ENCODE measurements at regions not wholly inside any gene's neighbourhood (a gene's known extent, or its start where the extent isn't known, plus 50 kb on each side); places are given as distances from the start of the nearest gene placed in this dataset.

GRCh38 chr2:52238782-52239181 lies 1206.8 kb upstream of the NRXN1 start:
- no peak overlapping the region for H3K4me3 Mint-ChIP-seq

GRCh38 chr2:52222128-52222527 lies 1190.2 kb upstream of the NRXN1 start:
- Mint-ChIP-seq H3K4me3 (no peak overlapping the region), H3K4me1 (ENCODE audit: low read depth) (no peaks in the 10 kb centered on the region), H3K27me3 (ENCODE audit: low read depth) (no peaks in the 10 kb centered on the region), H3K9me3 (peaks cover 4% of the 10 kb centered on the region in 2 donors), H3K36me3 (ENCODE audit: insufficient read depth in 2 of 2) (no peaks in the 10 kb centered on the region), H3K27ac (no peak overlapping the region)
- ATAC-seq (replicated peaks in 1 of 2) (no peak), DNase-seq (no peak)

More at GRCh38 chr2:52238782-52239181, 1206.8 kb upstream of the NRXN1 start:
- Mint-ChIP-seq H3K27ac (no peak overlapping the region), H3K4me1 (ENCODE audit: low read depth) (no peaks in the 10 kb centered on the region), H3K27me3 (ENCODE audit: low read depth) (no peaks in the 10 kb centered on the region), H3K36me3 (ENCODE audit: insufficient read depth in 2 of 2) (no peaks in the 10 kb centered on the region), H3K9me3 (peaks cover 4% of the 10 kb centered on the region in 2 donors)
- ATAC-seq (replicated peaks in 1 of 2): no peak
- DNase-seq: no peak

DNA sequence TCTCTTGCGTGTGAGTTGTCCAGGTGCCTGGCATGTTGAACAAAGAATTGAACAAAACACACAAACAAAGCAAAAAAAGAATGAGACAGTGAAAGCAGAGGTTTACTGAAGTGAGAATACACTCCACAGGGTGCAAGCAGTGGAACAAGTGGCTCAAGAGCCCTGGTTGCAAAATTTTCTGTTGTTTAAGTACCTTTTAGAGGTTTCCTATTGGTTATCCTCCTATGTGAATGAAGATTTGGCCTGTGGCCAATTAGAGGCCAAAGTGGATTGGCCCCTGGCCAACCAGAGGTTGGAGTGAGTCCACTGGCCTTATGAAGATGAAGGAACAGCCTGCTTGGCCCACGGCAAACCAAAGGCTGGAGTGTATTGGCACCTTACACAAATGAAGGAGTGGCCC lies 1188.5 kb upstream of the NRXN1 start:
- Mint-ChIP-seq H3K4me3 (no peak overlapping the region), H3K27ac (no peak overlapping the region), H3K36me3 (ENCODE audit: insufficient read depth in 2 of 2) (no peaks in the 10 kb centered on the region), H3K9me3 (peaks cover 3 to 6% of the 10 kb centered on the region in 2 donors), H3K27me3 (ENCODE audit: low read depth) (no peaks in the 10 kb centered on the region), H3K4me1 (ENCODE audit: low read depth) (no peaks in the 10 kb centered on the region)
- DNase-seq (no peak), ATAC-seq (replicated peaks in 1 of 2) (no peak)

GRCh38 chr2:52210611-52211010 lies 1178.7 kb upstream of the NRXN1 start:
- H3K9me3 Mint-ChIP-seq: no peaks in the 10 kb centered on the region

GRCh38 chr2:52210161-52210560 lies 1178.2 kb upstream of the NRXN1 start:
- no peak overlapping the region for H3K4me3 Mint-ChIP-seq
- H3K36me3 Mint-ChIP-seq (ENCODE audit: insufficient read depth in 2 of 2): no peaks in the 10 kb centered on the region
- no peak overlapping the region for H3K27ac Mint-ChIP-seq
- no peaks in the 10 kb centered on the region for H3K4me1 Mint-ChIP-seq (ENCODE audit: low read depth)
- DNase-seq (no peak), ATAC-seq (replicated peaks in 1 of 2) (no peak)
- H3K9me3 Mint-ChIP-seq: no peaks in the 10 kb centered on the region
- H3K27me3 Mint-ChIP-seq (ENCODE audit: low read depth): no peaks in the 10 kb centered on the region

More at GRCh38 chr2:52210611-52211010, 1178.7 kb upstream of the NRXN1 start:
- no peaks in the 10 kb centered on the region for H3K4me1 Mint-ChIP-seq (ENCODE audit: low read depth)
- H3K27ac Mint-ChIP-seq: no peak overlapping the region
- DNase-seq (no peak), ATAC-seq (replicated peaks in 1 of 2) (no peak)
- no peaks in the 10 kb centered on the region for H3K27me3 Mint-ChIP-seq (ENCODE audit: low read depth)
- no peak overlapping the region for H3K4me3 Mint-ChIP-seq
- H3K36me3 Mint-ChIP-seq (ENCODE audit: insufficient read depth in 2 of 2): no peaks in the 10 kb centered on the region

DNA sequence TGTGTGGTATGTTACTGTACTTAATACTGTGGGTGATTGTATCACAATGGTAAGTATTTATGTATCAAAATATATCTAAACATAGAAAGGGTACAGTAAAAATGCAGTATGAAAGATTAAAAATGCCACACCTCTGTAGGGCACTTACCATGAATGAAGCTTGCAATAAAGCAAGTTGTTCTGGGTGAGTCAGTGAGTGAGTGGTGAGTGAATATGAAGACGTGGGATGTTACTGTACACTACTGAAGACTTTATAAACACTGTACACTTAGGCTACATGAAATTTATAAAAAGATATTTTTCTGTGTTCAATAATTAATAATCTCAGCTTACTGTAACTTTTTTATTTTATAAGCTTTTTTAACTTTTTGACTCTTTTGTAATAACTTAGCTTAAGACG lies 1162.4 kb upstream of the NRXN1 start:
- H3K36me3 Mint-ChIP-seq (ENCODE audit: insufficient read depth in 2 of 2): no peaks in the 10 kb centered on the region
- ATAC-seq (replicated peaks in 1 of 2): no peak
- H3K4me3 Mint-ChIP-seq: no peak overlapping the region
- no peak for DNase-seq
- peaks cover 2 to 6% of the 10 kb centered on the region in 2 donors for H3K9me3 Mint-ChIP-seq
- no peaks in the 10 kb centered on the region for H3K27me3 Mint-ChIP-seq (ENCODE audit: low read depth)
- no peaks in the 10 kb centered on the region for H3K4me1 Mint-ChIP-seq (ENCODE audit: low read depth)
- H3K27ac Mint-ChIP-seq: no peak overlapping the region

- Mint-ChIP-seq H3K27me3 (ENCODE audit: low read depth) (no peaks in the 10 kb centered on the region), H3K27ac (no peak overlapping the region), H3K36me3 (ENCODE audit: insufficient read depth in 2 of 2) (no peaks in the 10 kb centered on the region), H3K4me1 (ENCODE audit: low read depth) (no peaks in the 10 kb centered on the region), H3K9me3 (peaks cover 2 to 6% of the 10 kb centered on the region in 2 donors), H3K4me3 (no peak overlapping the region)
- DNase-seq (no peak), ATAC-seq (replicated peaks in 1 of 2) (no peak)
Measured at GRCh38 chr2:52193804-52194203, 1161.9 kb upstream of the NRXN1 start.

- H3K4me1 Mint-ChIP-seq (ENCODE audit: low read depth): no peaks in the 10 kb centered on the region
- no peaks in the 10 kb centered on the region for H3K27me3 Mint-ChIP-seq (ENCODE audit: low read depth)
- H3K36me3 Mint-ChIP-seq (ENCODE audit: insufficient read depth in 2 of 2): no peaks in the 10 kb centered on the region
- no peak overlapping the region for H3K4me3 Mint-ChIP-seq
- H3K9me3 Mint-ChIP-seq: peaks cover 2 to 6% of the 10 kb centered on the region in 2 donors
- H3K27ac Mint-ChIP-seq: no peak overlapping the region
- DNase-seq (no peak), ATAC-seq (replicated peaks in 1 of 2) (no peak)
Measured at GRCh38 chr2:52192656-52193055, 1160.7 kb upstream of the NRXN1 start.

GRCh38 chr2:52181080-52181479 lies 1149.1 kb upstream of the NRXN1 start:
- Mint-ChIP-seq H3K27ac (no peak overlapping the region), H3K36me3 (ENCODE audit: insufficient read depth in 2 of 2) (no peaks in the 10 kb centered on the region), H3K4me1 (ENCODE audit: low read depth) (no peaks in the 10 kb centered on the region), H3K9me3 (peaks cover 2 to 4% of the 10 kb centered on the region in 2 donors), H3K27me3 (ENCODE audit: low read depth) (no peaks in the 10 kb centered on the region), H3K4me3 (no peak overlapping the region)
- ATAC-seq (replicated peaks in 1 of 2) (no peak), DNase-seq (no peak)

DNA sequence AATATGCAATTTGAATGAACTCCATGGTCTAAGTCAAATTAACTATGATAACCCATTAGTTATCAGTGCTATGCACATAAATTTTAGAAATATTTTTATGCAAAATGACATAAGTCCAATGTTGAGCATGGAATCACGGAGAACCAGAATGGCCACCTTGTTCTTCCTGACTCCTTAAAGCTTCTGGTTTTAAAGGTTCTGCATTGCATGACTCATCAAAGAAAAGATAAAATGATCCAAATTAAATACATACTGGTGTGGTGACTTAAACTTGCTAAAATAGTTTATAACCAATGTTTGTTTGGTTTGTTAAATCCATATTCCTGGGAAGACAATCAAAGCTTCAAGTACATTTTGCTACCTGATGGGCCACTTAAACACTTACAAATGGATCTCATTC lies 1146.9 kb upstream of the NRXN1 start:
- no peak overlapping the region for H3K4me3 Mint-ChIP-seq
- H3K36me3 Mint-ChIP-seq (ENCODE audit: insufficient read depth in 2 of 2): no peaks in the 10 kb centered on the region
- H3K4me1 Mint-ChIP-seq (ENCODE audit: low read depth): no peaks in the 10 kb centered on the region
- H3K27me3 Mint-ChIP-seq (ENCODE audit: low read depth): no peaks in the 10 kb centered on the region
- ATAC-seq (replicated peaks in 1 of 2) (no peak), DNase-seq (no peak)
- no peak overlapping the region for H3K27ac Mint-ChIP-seq
- peaks cover 2 to 4% of the 10 kb centered on the region in 2 donors for H3K9me3 Mint-ChIP-seq

DNA sequence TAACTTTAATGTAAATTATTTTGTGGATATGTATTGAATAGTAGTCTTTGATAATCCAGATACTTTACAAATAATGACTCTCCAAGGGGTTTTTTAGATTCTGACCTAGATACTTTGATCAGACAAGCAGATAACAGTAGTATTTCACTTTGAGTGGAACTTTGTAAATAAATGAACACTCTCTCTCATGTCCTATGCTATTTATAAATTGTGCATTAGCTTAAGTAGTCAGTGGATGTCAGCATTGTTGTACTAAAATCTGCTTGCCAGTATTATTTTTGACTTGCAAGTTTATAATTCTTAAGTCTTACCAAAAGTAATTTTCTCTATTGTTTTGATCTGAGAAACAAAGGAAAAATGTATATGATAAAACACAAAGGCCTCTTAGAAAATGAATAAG lies 1113.1 kb upstream of the NRXN1 start:
- H3K4me1 Mint-ChIP-seq (ENCODE audit: low read depth): no peaks in the 10 kb centered on the region
- H3K36me3 Mint-ChIP-seq (ENCODE audit: insufficient read depth in 2 of 2): no peaks in the 10 kb centered on the region
- no peak for ATAC-seq (replicated peaks in 1 of 2)
- H3K4me3 Mint-ChIP-seq: no peak overlapping the region
- peaks cover 0 to 4% of the 10 kb centered on the region in 2 donors for H3K9me3 Mint-ChIP-seq
- H3K27ac Mint-ChIP-seq: no peak overlapping the region
- no peak for DNase-seq
- H3K27me3 Mint-ChIP-seq (ENCODE audit: low read depth): no peaks in the 10 kb centered on the region

DNA sequence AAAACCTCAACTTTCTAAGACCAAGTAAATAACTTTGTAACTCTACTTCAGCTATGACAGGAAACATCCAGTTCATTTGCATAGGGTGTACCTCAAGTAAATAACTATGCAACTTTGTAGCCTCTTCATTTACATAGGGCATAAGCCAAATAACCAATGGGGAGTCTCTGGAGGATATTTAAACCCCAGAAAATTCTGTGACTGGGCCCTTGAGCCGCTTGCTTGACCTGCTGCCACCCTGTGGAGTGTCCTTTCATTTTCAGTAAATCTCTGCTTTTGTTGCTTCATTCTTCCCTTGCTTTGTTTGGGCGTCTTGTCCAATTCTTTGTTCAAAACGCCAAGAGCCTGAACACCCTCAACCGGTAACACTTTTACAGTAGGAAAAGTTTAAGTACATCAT lies 1112.7 kb upstream of the NRXN1 start:
- Mint-ChIP-seq H3K9me3 (peaks cover 0 to 4% of the 10 kb centered on the region in 2 donors), H3K27me3 (ENCODE audit: low read depth) (no peaks in the 10 kb centered on the region), H3K27ac (no peak overlapping the region), H3K36me3 (ENCODE audit: insufficient read depth in 2 of 2) (no peaks in the 10 kb centered on the region), H3K4me3 (no peak overlapping the region), H3K4me1 (ENCODE audit: low read depth) (no peaks in the 10 kb centered on the region)
- DNase-seq (no peak), ATAC-seq (replicated peaks in 1 of 2) (no peak)

DNA sequence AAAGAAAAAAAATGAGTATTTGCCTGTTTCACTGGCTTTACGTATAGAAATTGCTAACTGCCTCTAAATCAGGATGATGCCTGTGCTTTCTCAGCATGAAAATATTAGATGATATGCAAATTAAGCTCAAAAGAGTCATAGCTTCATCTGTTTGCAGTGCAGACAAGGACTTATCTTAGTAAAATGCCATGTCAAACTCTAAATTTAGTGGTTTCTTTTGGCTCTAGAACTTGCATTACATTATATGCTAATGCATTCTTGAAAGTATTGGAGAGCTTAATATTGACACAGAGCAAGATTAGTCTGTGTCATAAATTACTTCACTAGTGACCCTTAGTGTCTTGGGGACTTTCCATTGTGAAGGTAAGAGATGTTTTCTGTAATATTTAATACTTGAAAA lies 1109.1 kb upstream of the NRXN1 start:
- H3K27ac Mint-ChIP-seq: no peak overlapping the region
- ATAC-seq (replicated peaks in 1 of 2) (no peak), DNase-seq (no peak)
- H3K4me1 Mint-ChIP-seq (ENCODE audit: low read depth): no peaks in the 10 kb centered on the region
- peaks cover 5 to 6% of the 10 kb centered on the region in 2 donors for H3K9me3 Mint-ChIP-seq
- no peaks in the 10 kb centered on the region for H3K27me3 Mint-ChIP-seq (ENCODE audit: low read depth)
- H3K36me3 Mint-ChIP-seq (ENCODE audit: insufficient read depth in 2 of 2): no peaks in the 10 kb centered on the region
- H3K4me3 Mint-ChIP-seq: no peak overlapping the region

- Mint-ChIP-seq H3K4me3 (no peak overlapping the region), H3K9me3 (peaks cover 8 to 10% of the 10 kb centered on the region in 2 donors), H3K36me3 (ENCODE audit: insufficient read depth in 2 of 2) (no peaks in the 10 kb centered on the region), H3K4me1 (ENCODE audit: low read depth) (no peaks in the 10 kb centered on the region), H3K27me3 (ENCODE audit: low read depth) (no peaks in the 10 kb centered on the region), H3K27ac (no peak overlapping the region)
- no peak for ATAC-seq (replicated peaks in 1 of 2)
- DNase-seq: no peak
Measured at GRCh38 chr2:52139241-52139640, 1107.3 kb upstream of the NRXN1 start.

Data from activated T-cell treated with anti-CD3 and anti-CD28 coated beads, Interleukin-2, amount 50 U/mL, for 72 hours (primary cell).